HL-60 (cell line): ENCODE measurements at regions not wholly inside any gene's neighbourhood (a gene's known extent, or its start where the extent isn't known, plus 50 kb on each side); places are given as distances from the start of the nearest gene placed in this dataset.

Experiments
- DNase-seq, 2 experiments: peaks; one replicate each; pipeline ENCODE4 v3.0.0-alpha.2; 2010 to 2020; ENCODE audit warnings: low read depth in 1 of 2, low spot score in 1 of 2
- H3K27ac ChIP-seq: fragments of 250-450 bp; sonication (Bioruptor Pico); replicated peaks from 2 replicates; pipeline ENCODE4 v1.5.1; 2020; ENCODE audit warnings: mild to moderate bottlenecking, moderate library complexity
- H3K27me3 ChIP-seq: fragments of 250-450 bp; sonication (Bioruptor Pico); 2 replicates; pipeline ENCODE4 v1.5.1; 2021; ENCODE audit warnings: mild to moderate bottlenecking, moderate library complexity; ENCODE audit not compliant: insufficient read depth, poor library complexity, severe bottlenecking
- H3K4me3 ChIP-seq: replicated peaks from 2 replicates; pipeline ENCODE4 v1.5.1; 2011; ENCODE audit warnings: mild to moderate bottlenecking, control low read depth, low read length; ENCODE audit not compliant: insufficient read depth
- CTCF ChIP-seq: IDR thresholded peaks from one replicate; pipeline ENCODE4 v1.5.1; 2011; ENCODE audit warnings: low read length, control low read depth, inconsistent platforms; ENCODE audit not compliant: insufficient read depth
- GABPA ChIP-seq: IDR thresholded peaks from 2 replicates; pipeline ENCODE4 v1.6.1; 2012; ENCODE audit warnings: low read depth
- POLR2AphosphoS5 ChIP-seq: IDR thresholded peaks from 2 replicates; pipeline ENCODE4 v1.6.1; 2012; ENCODE audit warnings: low read depth
- REST ChIP-seq: IDR thresholded peaks from 2 replicates; pipeline ENCODE4 v1.6.1; 2012; ENCODE audit warnings: low read depth; ENCODE audit not compliant: insufficient replicate concordance
- SPI1 ChIP-seq: IDR thresholded peaks from 2 replicates; pipeline ENCODE4 v1.6.1; 2012; ENCODE audit warnings: low read depth, mild to moderate bottlenecking, borderline replicate concordance

GRCh38 chr4:100970414-100970813, 376.9 kb downstream of the PPP3CA start:
- no peak for TF ChIP-seq REST
- TF ChIP-seq POLR2AphosphoS5 = no peak
- no peak for TF ChIP-seq SPI1
- TF ChIP-seq GABPA = no peak
- no peak for TF ChIP-seq CTCF

GRCh38 chr4:100969925-100970324, 377.4 kb downstream of the PPP3CA start:
- Histone ChIP-seq H3K27ac (no peak overlapping the region), H3K4me3 (no peak overlapping the region), H3K27me3 (no peaks in the 10 kb centered on the region)
- DNase-seq = no peak
- TF ChIP-seq GABPA (no peak), REST (no peak), POLR2AphosphoS5 (no peak), CTCF (no peak), SPI1 (no peak)

More at GRCh38 chr4:100970414-100970813, 376.9 kb downstream of the PPP3CA start:
- Histone ChIP-seq H3K27me3 (no peaks in the 10 kb centered on the region), H3K27ac (no peak overlapping the region), H3K4me3 (no peak overlapping the region)
- DNase-seq = no peak

- no peak for TF ChIP-seq CTCF
- no peak for TF ChIP-seq POLR2AphosphoS5
- no peak for TF ChIP-seq SPI1
- TF ChIP-seq REST = no peak
- TF ChIP-seq GABPA = no peak
Measured at GRCh38 chr4:100968046-100968445, 379.3 kb downstream of the PPP3CA start.

More at GRCh38 chr4:100968046-100968445, 379.3 kb downstream of the PPP3CA start:
- no peak overlapping the region for H3K4me3 ChIP-seq
- DNase-seq = no peak
- H3K27me3 ChIP-seq = no peaks in the 10 kb centered on the region
- no peak overlapping the region for H3K27ac ChIP-seq
